ENCODE measurements at regions not wholly inside any gene's neighbourhood (a gene's known extent, or its start where the extent isn't known, plus 50 kb on each side); places are given as distances from the start of the nearest gene placed in this dataset.

DNA sequence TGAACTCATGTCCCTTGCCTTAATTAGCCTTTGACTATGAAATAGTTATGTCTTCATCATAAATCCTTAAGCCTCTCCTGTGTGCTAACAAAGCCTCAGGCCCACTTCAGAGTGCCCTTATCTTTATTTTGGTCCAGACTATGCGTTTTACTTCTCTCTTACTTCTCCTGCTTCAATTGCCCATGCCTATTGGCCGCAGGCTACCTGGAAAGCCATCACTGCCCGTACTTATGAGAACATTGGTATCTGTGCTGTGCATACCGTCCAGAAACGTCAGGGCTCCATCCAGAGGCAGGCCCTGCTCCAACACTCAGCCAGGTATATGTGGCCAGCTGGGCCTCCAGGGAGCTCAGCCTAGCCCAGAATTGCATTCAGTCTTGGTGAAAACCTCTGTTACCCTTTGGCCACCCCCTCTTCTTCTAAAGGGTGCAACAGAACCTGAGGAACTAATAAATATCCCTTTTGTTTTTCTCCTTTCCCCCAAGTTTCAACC, 212.4 kb upstream of the MTPN start:
- TF ChIP-seq MYC (IDR thresholded peaks at IDR 0.05; ENCODE audit: low read depth, low read length) (no peak), CTCF (IDR thresholded peaks at IDR 0.05; ENCODE audit: low read depth, low read length) (no peak), POLR2A (IDR thresholded peaks at IDR 0.05; ENCODE audit: extremely low read depth, insufficient read length) (no peak)
- TF ChIP-seq, protein P1, sequence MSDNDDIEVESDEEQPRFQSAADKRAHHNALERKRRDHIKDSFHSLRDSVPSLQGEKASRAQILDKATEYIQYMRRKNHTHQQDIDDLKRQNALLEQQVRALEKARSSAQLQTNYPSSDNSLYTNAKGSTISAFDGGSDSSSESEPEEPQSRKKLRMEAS (IDR thresholded peaks at IDR 0.05; ENCODE audit: low read depth, low read length) = no peak
- DNase-seq (ENCODE audit: low read depth) = no peak
- no peak overlapping the region for H3K4me3 ChIP-seq (ENCODE audit: low read depth, low read length)

- H3K4me3 ChIP-seq (ENCODE audit: low read depth, low read length) = no peak overlapping the region
- TF ChIP-seq POLR2A (IDR thresholded peaks at IDR 0.05; ENCODE audit: extremely low read depth, insufficient read length) (no peak), MYC (IDR thresholded peaks at IDR 0.05; ENCODE audit: low read depth, low read length) (no peak)
- DNase-seq (ENCODE audit: low read depth) = no peak
These were observed 209.1 kb upstream of the MTPN start for GRCh38 chr7:136186281-136186680.

GRCh38 chr7:136184719-136185118, 207.6 kb upstream of the MTPN start:
- no peak for DNase-seq (ENCODE audit: low read depth)
- TF ChIP-seq, protein P1 (IDR thresholded peaks at IDR 0.05; ENCODE audit: low read depth, low read length) = no peak
- no peak for TF ChIP-seq POLR2A (IDR thresholded peaks at IDR 0.05; ENCODE audit: extremely low read depth, insufficient read length)
- no peak overlapping the region for H3K4me3 ChIP-seq (ENCODE audit: low read depth, low read length)

DNA sequence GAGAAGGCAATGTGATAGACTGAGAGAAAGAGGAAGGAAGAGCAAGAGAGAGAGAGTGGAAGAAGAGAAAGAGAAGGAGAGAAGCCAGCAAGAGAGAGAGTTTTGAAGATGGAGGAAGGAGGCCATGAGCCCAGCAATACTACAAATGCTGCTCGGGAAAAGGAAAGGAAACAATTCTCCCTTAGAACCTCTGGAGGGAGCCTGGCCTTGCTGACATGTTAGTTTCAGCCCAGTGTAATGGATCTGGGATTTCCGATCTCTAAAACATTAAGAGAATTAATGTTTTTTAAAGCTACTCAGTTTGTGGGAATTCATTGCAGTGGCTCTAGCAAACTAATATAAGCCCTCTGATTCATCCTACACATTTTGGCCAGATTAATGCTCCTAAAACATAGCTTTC, 206.8 kb upstream of the MTPN start:
- TF ChIP-seq, protein P1 (IDR thresholded peaks at IDR 0.05; ENCODE audit: low read depth, low read length) = no peak
- TF ChIP-seq POLR2A (IDR thresholded peaks at IDR 0.05; ENCODE audit: extremely low read depth, insufficient read length) (no peak), CTCF (IDR thresholded peaks at IDR 0.05; ENCODE audit: low read depth, low read length) (no peak), MYC (IDR thresholded peaks at IDR 0.05; ENCODE audit: low read depth, low read length) (no peak)
- DNase-seq (ENCODE audit: low read depth) = no peak
- no peak overlapping the region for H3K4me3 ChIP-seq (ENCODE audit: low read depth, low read length)

DNA sequence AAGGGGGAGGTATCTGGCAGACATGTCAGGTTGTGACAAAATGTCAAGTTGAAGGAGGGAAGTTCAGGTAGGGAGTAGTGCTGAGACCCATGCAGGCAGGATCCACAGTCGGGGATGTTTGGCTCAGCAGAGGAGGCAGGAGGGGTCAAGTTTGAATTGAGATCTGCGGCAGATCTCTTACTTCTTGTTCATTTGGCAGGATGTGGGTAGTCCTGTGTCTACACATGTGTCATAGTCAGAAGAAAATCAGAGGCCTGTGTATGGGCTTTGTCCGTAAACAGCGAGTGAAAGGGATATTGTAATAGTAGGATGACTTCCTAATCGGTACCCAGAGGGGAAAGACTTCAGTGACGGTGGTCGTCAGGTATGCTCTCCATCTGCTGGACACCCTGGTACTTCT, 203.8 kb upstream of the MTPN start:
- DNase-seq (ENCODE audit: low read depth) = no peak
- TF ChIP-seq POLR2A (IDR thresholded peaks at IDR 0.05; ENCODE audit: extremely low read depth, insufficient read length) (no peak), CTCF (IDR thresholded peaks at IDR 0.05; ENCODE audit: low read depth, low read length) (no peak), MYC (IDR thresholded peaks at IDR 0.05; ENCODE audit: low read depth, low read length) (no peak)
- TF ChIP-seq, protein P1 (IDR thresholded peaks at IDR 0.05; ENCODE audit: low read depth, low read length) = no peak

GRCh38 chr7:136179851-136180721, 202.9 kb upstream of the MTPN start:
- no peak for DNase-seq (ENCODE audit: low read depth)

More for the DNA sequence above, 203.8 kb upstream of the MTPN start:
- H3K4me3 ChIP-seq (ENCODE audit: low read depth, low read length) = no peak overlapping the region

More at GRCh38 chr7:136179851-136180721, 202.9 kb upstream of the MTPN start:
- H3K4me3 ChIP-seq (ENCODE audit: low read depth, low read length) = no peak overlapping the region
- TF ChIP-seq MYC (IDR thresholded peaks at IDR 0.05; ENCODE audit: low read depth, low read length) (no peak), POLR2A (IDR thresholded peaks at IDR 0.05; ENCODE audit: extremely low read depth, insufficient read length) (no peak), CTCF (IDR thresholded peaks at IDR 0.05; ENCODE audit: low read depth, low read length) (no peak)
- TF ChIP-seq, protein P1 (IDR thresholded peaks at IDR 0.05; ENCODE audit: low read depth, low read length) = no peak

All from NB4 (cell line).